SK-N-SH (cell line): ENCODE measurements at regions not wholly inside any gene's neighbourhood (a gene's known extent, or its start where the extent isn't known, plus 50 kb on each side); places are given as distances from the start of the nearest gene placed in this dataset.

ENCODE experiments used
- CTCF ChIA-PET: fragments of 300-600, 350-600 bp; formaldehyde crosslinking; extraction: SDS; loops from one replicate; lab custom pipeline; 2021; lab: Yijun Ruan, JAX
- POLR2A ChIA-PET: fragments of 350-600 bp; sonication (Branson Sonifier 250); formaldehyde crosslinking; extraction: SDS; loops from one replicate; lab custom pipeline; 2020; ENCODE audit warnings: antibody characterized with exemption, inconsistent platforms; lab: Yijun Ruan, JAX
- DNase-seq: peaks from one replicate; pipeline ENCODE4 v3.0.0; 2012
- H2AFZ ChIP-seq: fragments of 200-600 bp; sonication (generic); 2 replicates; pipeline ENCODE4 v1.8.1; 2016; ENCODE audit warnings: antibody characterized with exemption, mild to moderate bottlenecking, low read depth
- H3F3A ChIP-seq: fragments of 200-600 bp; sonication (generic); replicated peaks from 2 replicates; pipeline ENCODE3; 2016; ENCODE audit warnings: antibody characterized with exemption, mild to moderate bottlenecking; ENCODE audit not compliant: insufficient read depth
- H3K27ac ChIP-seq, 2 experiments: fragments of 200-500 bp in 1 of 2; fragments of 200-600 bp in 1 of 2; sonication (Bioruptor generic) in 1 of 2; sonication (generic), shearing (Covaris generic) in 1 of 2; 2 replicates each; pipeline versions ENCODE4 v1.5.1 to v1.6.1; 2014 to 2016; ENCODE audit warnings: low read depth in 2 of 2, inconsistent platforms in 1 of 2, low read length in 1 of 2, mild to moderate bottlenecking in 1 of 2, mixed read lengths in 1 of 2
- H3K27me3 ChIP-seq: fragments of 200-600 bp; sonication (generic), shearing (Covaris generic); 2 replicates; pipeline ENCODE4 v1.6.1; 2016; ENCODE audit warnings: mixed run types; ENCODE audit not compliant: insufficient read depth
- H3K36me3 ChIP-seq, 2 experiments: fragments of 200-500 bp in 1 of 2; fragments of 200-600 bp in 1 of 2; sonication (Bioruptor generic) in 1 of 2; sonication (generic) in 1 of 2; replicated peaks in 1 of 2; 2 replicates each; pipeline versions ENCODE3 to v1.5.1; 2014 to 2016; ENCODE audit warnings: low read length in 1 of 2, mild to moderate bottlenecking in 1 of 2; ENCODE audit not compliant: insufficient read depth in 2 of 2, control insufficient read depth in 1 of 2
- H3K4me1 ChIP-seq, 2 experiments: fragments of 200-500 bp in 1 of 2; fragments of 200-600 bp in 1 of 2; sonication (Bioruptor generic) in 1 of 2; sonication (generic), shearing (Covaris generic) in 1 of 2; 2 replicates each; pipeline versions ENCODE4 v1.5.1 to v1.6.1; 2014 to 2016; ENCODE audit warnings: low read depth in 1 of 2, low read length in 1 of 2, mixed run types in 1 of 2; ENCODE audit not compliant: insufficient read depth in 2 of 2, control insufficient read depth in 1 of 2
- H3K4me2 ChIP-seq: fragments of 200-600 bp; sonication (generic), shearing (Covaris generic); 2 replicates; pipeline ENCODE4 v1.6.1; 2017; ENCODE audit warnings: mixed run types
- H3K4me3 ChIP-seq, 2 experiments: fragments of 200-500 bp in 1 of 2; fragments of 200-600 bp in 1 of 2; sonication (Bioruptor generic) in 1 of 2; sonication (generic), shearing (Covaris generic) in 1 of 2; 2 replicates each; pipeline versions ENCODE4 v1.5.1 to v1.8.1; 2014 to 2016; ENCODE audit warnings: low read depth in 2 of 2, inconsistent platforms in 1 of 2, low read length in 1 of 2, mild to moderate bottlenecking in 1 of 2, mixed read lengths in 1 of 2, moderate library complexity in 1 of 2
- H3K79me2 ChIP-seq: fragments of 200-600 bp; sonication (generic); 2 replicates; pipeline ENCODE4 v1.8.1; 2017; ENCODE audit warnings: mild to moderate bottlenecking; ENCODE audit not compliant: insufficient read depth
- H3K9ac ChIP-seq: fragments of 200-600 bp; sonication (generic); 2 replicates; pipeline ENCODE4 v1.6.1; 2017; ENCODE audit warnings: mixed run types
- H3K9me2 ChIP-seq: fragments of 200-600 bp; sonication (generic); 2 replicates; pipeline ENCODE4 v1.6.1; 2017; ENCODE audit warnings: mixed run types
- H3K9me3 ChIP-seq: fragments of 200-600 bp; sonication (generic); 2 replicates; pipeline ENCODE4 v1.6.1; 2017; ENCODE audit warnings: mixed run types, mild to moderate bottlenecking, moderate library complexity
- H4K20me1 ChIP-seq: fragments of 200-600 bp; sonication (generic); 2 replicates; pipeline ENCODE4 v1.6.1; 2017; ENCODE audit warnings: mild to moderate bottlenecking, mixed run types; ENCODE audit not compliant: insufficient read depth
- ELF1 ChIP-seq: IDR thresholded peaks from 2 replicates; pipeline ENCODE4 v1.4.0; 2012
- EZH2phosphoT487 ChIP-seq: fragments of 200-600 bp; sonication (generic); IDR thresholded peaks from 2 replicates; pipeline ENCODE4 v1.6.1; 2017; ENCODE audit warnings: low read depth, mixed run types, mild to moderate bottlenecking, antibody characterized with exemption, moderate library complexity, borderline replicate concordance
- FOXM1 ChIP-seq: IDR thresholded peaks from 2 replicates; pipeline ENCODE4 v1.4.0; 2012; ENCODE audit warnings: low read depth, mild to moderate bottlenecking
- GABPA ChIP-seq: IDR thresholded peaks from 2 replicates; pipeline ENCODE4 v1.4.0; 2012; ENCODE audit warnings: low read depth, mild to moderate bottlenecking
- GATA2 ChIP-seq: sonication (generic); formaldehyde crosslinking; IDR thresholded peaks from 2 replicates; pipeline ENCODE4 v1.5.0; 2020; ENCODE audit warnings: mild to moderate bottlenecking, missing genetic modification reagents
- JUND ChIP-seq: IDR thresholded peaks from 2 replicates; pipeline ENCODE4 v1.4.0; 2012
- NFIC ChIP-seq: IDR thresholded peaks from 2 replicates; pipeline ENCODE4 v1.4.0; 2012; ENCODE audit warnings: borderline replicate concordance
- NRF1 ChIP-seq: IDR thresholded peaks from 2 replicates; pipeline ENCODE4 v1.6.1; 2012; ENCODE audit warnings: low read depth, mild to moderate bottlenecking, low read length
- POLR2AphosphoS5 ChIP-seq: IDR thresholded peaks from 2 replicates; pipeline ENCODE4 v1.6.1; 2012; ENCODE audit warnings: low read depth, low read length
- RAD21 ChIP-seq: IDR thresholded peaks from 2 replicates; pipeline ENCODE4 v1.6.1; 2012; ENCODE audit warnings: mild to moderate bottlenecking, low read length
- RFX5 ChIP-seq: IDR thresholded peaks from 2 replicates; pipeline ENCODE4 v1.6.1; 2012; ENCODE audit warnings: mild to moderate bottlenecking, improper control_type of control experiment, low read length
- RXRA ChIP-seq: IDR thresholded peaks from 2 replicates; pipeline ENCODE4 v1.4.0; 2012; ENCODE audit warnings: low read depth, mild to moderate bottlenecking, borderline replicate concordance
- SIN3A ChIP-seq: IDR thresholded peaks from 2 replicates; pipeline ENCODE4 v1.6.1; 2012; ENCODE audit warnings: low read depth, mild to moderate bottlenecking, low read length, moderate library complexity, borderline replicate concordance
- TCF12 ChIP-seq: IDR thresholded peaks from 2 replicates; pipeline ENCODE4 v1.4.0; 2012
- TEAD4 ChIP-seq: IDR thresholded peaks from 2 replicates; pipeline ENCODE4 v1.4.0; 2012; ENCODE audit warnings: mild to moderate bottlenecking, borderline replicate concordance; ENCODE audit not compliant: insufficient read depth
- YY1 ChIP-seq: IDR thresholded peaks from 2 replicates; pipeline ENCODE4 v1.4.0; 2012; ENCODE audit warnings: low read depth, mild to moderate bottlenecking
- WGBS: methylation state at CpG from one replicate; pipeline ENCODE4 v1.1.6; 2017; ENCODE audit warnings: low lambda C conversion rate; 5-methylcytosine and 5-hydroxymethylcytosine counted together
- TF ChIP-seq, protein P1 (sequence below): IDR thresholded peaks from 2 replicates; pipeline ENCODE4; 2012
- TF ChIP-seq, protein P2 (sequence below): IDR thresholded peaks from 2 replicates; pipeline ENCODE4 v1.4.0; 2012; ENCODE audit warnings: low read depth, borderline replicate concordance
- TF ChIP-seq, protein P3 (sequence below): fragments of 150-350 bp; IDR thresholded peaks from 2 replicates; pipeline ENCODE4 v1.6.1; 2016; ENCODE audit warnings: mild to moderate bottlenecking, low read depth, low read length

DNA sequence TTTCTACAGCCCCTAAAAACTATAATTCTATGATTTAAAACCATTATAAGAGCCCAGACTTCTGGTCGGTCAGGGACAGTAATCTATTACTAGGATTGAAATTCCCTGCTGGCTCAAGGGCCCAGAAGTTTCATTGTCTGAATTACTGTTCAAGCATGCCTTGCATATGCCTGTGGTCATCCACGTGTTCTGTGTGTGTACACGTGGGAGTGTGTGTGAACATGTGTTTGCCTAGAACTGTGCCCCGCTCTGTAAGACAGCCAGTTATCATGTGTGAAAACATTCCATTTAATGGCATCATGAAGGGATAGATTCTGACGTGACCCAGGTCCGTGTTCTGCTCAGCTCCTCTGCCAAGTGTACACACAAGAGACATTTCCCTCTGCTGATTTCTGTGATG, 189.3 kb upstream of the NECTIN1 start:
- TF ChIP-seq, protein P1, sequence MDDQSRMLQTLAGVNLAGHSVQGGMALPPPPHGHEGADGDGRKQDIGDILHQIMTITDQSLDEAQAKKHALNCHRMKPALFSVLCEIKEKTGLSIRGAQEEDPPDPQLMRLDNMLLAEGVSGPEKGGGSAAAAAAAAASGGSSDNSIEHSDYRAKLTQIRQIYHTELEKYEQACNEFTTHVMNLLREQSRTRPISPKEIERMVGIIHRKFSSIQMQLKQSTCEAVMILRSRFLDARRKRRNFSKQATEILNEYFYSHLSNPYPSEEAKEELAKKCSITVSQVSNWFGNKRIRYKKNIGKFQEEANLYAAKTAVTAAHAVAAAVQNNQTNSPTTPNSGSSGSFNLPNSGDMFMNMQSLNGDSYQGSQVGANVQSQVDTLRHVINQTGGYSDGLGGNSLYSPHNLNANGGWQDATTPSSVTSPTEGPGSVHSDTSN: no peak
- TF ChIP-seq GATA2 (CRISPR knock-in tag) (no peak), SIN3A (no peak), FOXM1 (no peak), NFIC (no peak), RFX5 (no peak)
- TF ChIP-seq, protein P2, sequence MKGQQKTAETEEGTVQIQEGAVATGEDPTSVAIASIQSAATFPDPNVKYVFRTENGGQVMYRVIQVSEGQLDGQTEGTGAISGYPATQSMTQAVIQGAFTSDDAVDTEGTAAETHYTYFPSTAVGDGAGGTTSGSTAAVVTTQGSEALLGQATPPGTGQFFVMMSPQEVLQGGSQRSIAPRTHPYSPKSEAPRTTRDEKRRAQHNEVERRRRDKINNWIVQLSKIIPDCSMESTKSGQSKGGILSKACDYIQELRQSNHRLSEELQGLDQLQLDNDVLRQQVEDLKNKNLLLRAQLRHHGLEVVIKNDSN: no peak
- Histone ChIP-seq H3K9ac (no peak overlapping the region), H2AFZ (no peak overlapping the region), H3K27ac (no peak overlapping the region), H3K4me2 (no peak overlapping the region), H3F3A (no peaks in the 10 kb centered on the region), H3K27me3 (peaks cover 8% of the 10 kb centered on the region; the same call in 1 of the 2 replicates), H3K79me2 (no peaks in the 10 kb centered on the region), H3K36me3 (no peaks in the 10 kb centered on the region), H3K9me2 (no peaks in the 10 kb centered on the region), H3K4me1 (peaks cover 0 to 4% of the 10 kb centered on the region in 2 experiments; a peak in 1 of 4 replicates), H4K20me1 (no peaks in the 10 kb centered on the region), H3K4me3 (no peak overlapping the region), H3K9me3 (no peaks in the 10 kb centered on the region)
- 23% methylated on average over 3 of the region's 6 CpGs for WGBS
- no peak for DNase-seq
- POLR2A ChIA-PET: no interaction called here
- CTCF ChIA-PET: interaction anchor here (1.2 to 5.5 kb wide), 2 partner anchors 11 to 190 kb away, joined by 7 to 25 read pairs; no protein-coding TSS in a partner anchor

DNA sequence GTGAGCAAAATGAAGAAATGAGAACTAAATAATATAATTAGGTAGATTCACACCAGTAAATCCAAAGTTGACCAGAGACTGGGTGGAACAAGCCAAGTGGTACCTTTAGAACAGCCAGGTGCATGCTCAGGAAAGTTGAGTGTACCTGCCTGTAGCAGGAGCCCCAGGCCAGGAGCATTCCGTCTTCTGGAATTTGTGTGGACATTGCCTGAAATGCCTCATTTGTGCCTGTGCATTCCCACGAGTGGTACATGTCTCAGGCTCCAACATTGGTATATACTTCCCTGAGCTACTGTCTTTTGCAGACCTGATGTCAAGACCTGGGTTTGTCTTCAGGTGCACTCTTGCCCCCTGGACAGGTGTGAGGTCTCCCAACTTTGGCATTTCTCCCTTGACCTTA, 187.6 kb upstream of the NECTIN1 start:
- no peaks in the 10 kb centered on the region for H3F3A ChIP-seq
- TF ChIP-seq JUND: no peak
- no peak for TF ChIP-seq POLR2AphosphoS5
- TF ChIP-seq FOXM1: no peak
- no peak for TF ChIP-seq NRF1
- TF ChIP-seq ELF1: no peak
- TF ChIP-seq TCF12: no peak
- TF ChIP-seq RXRA: no peak
- TF ChIP-seq TEAD4: no peak
- no peak for TF ChIP-seq YY1
- TF ChIP-seq EZH2phosphoT487: no peak
- no peak for TF ChIP-seq GABPA
- TF ChIP-seq, protein P3, sequence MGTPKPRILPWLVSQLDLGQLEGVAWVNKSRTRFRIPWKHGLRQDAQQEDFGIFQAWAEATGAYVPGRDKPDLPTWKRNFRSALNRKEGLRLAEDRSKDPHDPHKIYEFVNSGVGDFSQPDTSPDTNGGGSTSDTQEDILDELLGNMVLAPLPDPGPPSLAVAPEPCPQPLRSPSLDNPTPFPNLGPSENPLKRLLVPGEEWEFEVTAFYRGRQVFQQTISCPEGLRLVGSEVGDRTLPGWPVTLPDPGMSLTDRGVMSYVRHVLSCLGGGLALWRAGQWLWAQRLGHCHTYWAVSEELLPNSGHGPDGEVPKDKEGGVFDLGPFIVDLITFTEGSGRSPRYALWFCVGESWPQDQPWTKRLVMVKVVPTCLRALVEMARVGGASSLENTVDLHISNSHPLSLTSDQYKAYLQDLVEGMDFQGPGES: no peak
- TF ChIP-seq, protein P2: no peak
- TF ChIP-seq RAD21: no peak
- no peak overlapping the region for H3K27ac ChIP-seq
- H3K4me2 ChIP-seq: no peak overlapping the region
- no peaks in the 10 kb centered on the region for H3K79me2 ChIP-seq
- no peaks in the 10 kb centered on the region for H3K9me2 ChIP-seq
- POLR2A ChIA-PET: no interaction called here
- no peaks in the 10 kb centered on the region for H3K36me3 ChIP-seq
- DNase-seq: no peak
- H3K9me3 ChIP-seq: no peaks in the 10 kb centered on the region
- peaks cover 0 to 11% of the 10 kb centered on the region in 2 experiments; a peak in 1 of 4 replicates for H3K4me1 ChIP-seq
- CTCF ChIA-PET: interaction anchor here (5.5 kb wide), 1 partner anchor 9 kb away, joined by 25 read pairs; no protein-coding TSS in a partner anchor
- 0% methylated on average over 1 of the region's 2 CpGs for WGBS
- no peak overlapping the region for H2AFZ ChIP-seq
- peaks cover 8% of the 10 kb centered on the region; the same call in 1 of the 2 replicates for H3K27me3 ChIP-seq
- no peak overlapping the region for H3K9ac ChIP-seq
- no peaks in the 10 kb centered on the region for H4K20me1 ChIP-seq
- H3K4me3 ChIP-seq: no peak overlapping the region
